ENCODE measurements at regions not wholly inside any gene's neighbourhood (a gene's known extent, or its start where the extent isn't known, plus 50 kb on each side); places are given as distances from the start of the nearest gene placed in this dataset.

- CTCF ChIA-PET = no interaction called here
- DNase-seq (ENCODE audit: low spot score) = no peak
- TF ChIP-seq CTCF (conservative IDR thresholded peaks at IDR 0.05; ENCODE audit: low read depth) = no peak
- no peak overlapping the region for H3K27ac ChIP-seq
- POLR2A ChIA-PET (ENCODE audit: low non-redundant PET) = no interaction called here
These were observed 222.6 kb downstream of the NPR3 start for GRCh38 chr5:32933692-32934091.

DNA sequence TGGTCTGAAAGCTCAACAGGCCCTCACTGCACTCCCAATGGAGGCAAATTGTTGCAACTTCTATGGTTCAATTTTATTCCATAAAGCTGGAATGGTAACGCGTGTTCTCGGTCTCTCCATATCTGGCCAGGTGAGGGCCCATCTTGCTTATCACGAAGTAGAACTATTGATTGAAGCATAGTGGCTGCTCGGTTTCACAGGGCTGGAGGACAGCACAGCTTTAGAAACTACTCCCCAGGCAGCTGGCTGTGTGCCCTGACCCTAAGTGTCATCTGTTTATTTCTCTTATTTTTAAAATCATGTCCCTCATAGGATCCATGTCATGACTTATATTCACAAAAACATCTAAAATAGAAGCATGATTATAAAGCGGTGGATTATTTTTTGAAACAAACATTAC, 223.4 kb downstream of the NPR3 start:
- DNase-seq (ENCODE audit: low spot score) = no peak
- ChIA-PET POLR2A (ENCODE audit: low non-redundant PET) (no interaction called here), CTCF (no interaction called here)
- no peak for TF ChIP-seq CTCF (conservative IDR thresholded peaks at IDR 0.05; ENCODE audit: low read depth)
- no peak overlapping the region for H3K27ac ChIP-seq

DNA sequence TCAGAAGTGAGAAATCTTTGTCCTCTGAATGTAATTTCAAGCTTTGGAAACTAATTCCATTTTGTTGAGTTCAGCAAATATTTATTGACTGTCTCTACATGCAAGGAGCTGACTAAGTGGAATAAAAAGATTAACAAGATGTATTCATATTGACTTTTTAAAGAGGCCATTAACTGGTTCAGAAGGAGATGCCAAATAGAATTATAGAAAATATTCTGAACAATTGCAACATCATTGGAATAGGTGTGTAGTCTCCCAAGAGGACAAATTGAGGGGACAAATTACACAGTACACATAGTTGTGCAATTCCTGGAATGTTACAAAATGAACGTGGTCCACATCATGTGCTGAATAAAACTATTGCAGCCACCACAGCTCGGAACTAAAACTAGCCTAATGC, 224.2 kb downstream of the NPR3 start:
- POLR2A ChIA-PET (ENCODE audit: low non-redundant PET) = no interaction called here
- DNase-seq (ENCODE audit: low spot score) = no peak
- no peak for TF ChIP-seq CTCF (conservative IDR thresholded peaks at IDR 0.05; ENCODE audit: low read depth)
- CTCF ChIA-PET = no interaction called here
- H3K27ac ChIP-seq = no peak overlapping the region

GRCh38 chr5:32936329-32936728, 225.2 kb downstream of the NPR3 start:
- POLR2A ChIA-PET (ENCODE audit: low non-redundant PET) = no interaction called here
- CTCF ChIA-PET = no interaction called here
- no peak overlapping the region for H3K27ac ChIP-seq
- no peak for DNase-seq (ENCODE audit: low spot score)
- TF ChIP-seq CTCF (conservative IDR thresholded peaks at IDR 0.05; ENCODE audit: low read depth) = no peak

- CTCF ChIA-PET = no interaction called here
- POLR2A ChIA-PET (ENCODE audit: low non-redundant PET) = no interaction called here
- no peak for DNase-seq (ENCODE audit: low spot score)
- TF ChIP-seq CTCF (conservative IDR thresholded peaks at IDR 0.05; ENCODE audit: low read depth) = no peak
- no peak overlapping the region for H3K27ac ChIP-seq
These were observed 231.3 kb downstream of the NPR3 start for GRCh38 chr5:32942225-32942989.

DNA sequence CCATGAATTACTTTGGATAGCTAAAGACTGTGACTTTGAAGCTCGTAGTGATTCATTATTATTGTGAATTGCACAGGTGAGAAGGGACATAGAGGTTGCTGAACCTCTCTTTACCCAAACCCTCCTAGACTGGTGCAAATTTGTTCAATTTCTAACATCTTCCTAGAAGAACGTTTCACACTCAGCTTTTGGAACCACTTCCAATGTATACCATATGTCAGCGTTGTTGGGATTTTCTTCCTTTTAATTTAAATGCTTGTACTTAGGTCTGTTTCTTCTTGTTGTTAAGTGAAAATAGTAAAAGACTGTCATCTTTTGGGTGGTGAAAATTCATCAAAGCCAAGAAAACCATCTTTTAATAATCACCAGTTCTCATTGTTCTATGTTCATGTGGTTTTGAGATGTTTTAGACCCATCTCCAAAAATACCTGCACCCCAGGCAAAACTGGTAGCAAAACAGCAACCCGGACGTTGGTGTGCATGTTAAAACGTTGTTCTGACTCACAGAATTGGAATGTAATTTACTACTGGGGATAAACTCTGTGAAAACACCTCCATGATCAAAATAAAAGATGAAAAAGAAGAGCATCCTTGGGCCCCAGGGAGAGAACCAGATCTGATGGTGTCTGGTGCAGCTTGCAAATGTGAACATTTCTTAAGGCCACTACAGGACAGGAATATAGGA, 238.3 kb downstream of the NPR3 start:
- peak; percentile 56 for DNase-seq (ENCODE audit: low spot score)
- ChIA-PET CTCF (no interaction called here), POLR2A (ENCODE audit: low non-redundant PET) (no interaction called here)
- no peak overlapping the region for H3K27ac ChIP-seq
- TF ChIP-seq CTCF (conservative IDR thresholded peaks at IDR 0.05; ENCODE audit: low read depth) = no peak

All from RWPE1 (cell line).